Motor neuron (in vitro differentiated cells): ENCODE measurements at regions not wholly inside any gene's neighbourhood (a gene's known extent, or its start where the extent isn't known, plus 50 kb on each side); places are given as distances from the start of the nearest gene placed in this dataset.
A peak's percentile ranks its signal among the peaks of the same experiment; 100 is the strongest.

Experiments used
- ATAC-seq, 8 experiments: fragments of 200-7000 bp; cut with Tn5 transposase; replicated peaks in 6 of 8; 2 replicates each; pipeline ENCODE4 v1.8.0; 2021; ENCODE audit warnings: mild to moderate bottlenecking in 8 of 8, moderate library complexity in 8 of 8
- H3K27ac ChIP-seq, 2 donors: fragments of 250-450 bp; sonication (Bioruptor Pico); 2 replicates each; pipeline ENCODE4 v1.9.0; 2021; ENCODE audit warnings: antibody characterized with exemption in 2 of 2, mild to moderate bottlenecking in 2 of 2, moderate library complexity in 1 of 2
- H3K4me1 ChIP-seq, 2 donors: fragments of 250-450 bp; sonication (Bioruptor Pico); replicated peaks in 1 of 2; 2 replicates each; pipeline ENCODE4 v1.6.1; 2021; ENCODE audit warnings: antibody characterized with exemption in 2 of 2, mild to moderate bottlenecking in 2 of 2, moderate library complexity in 1 of 2
- H3K4me3 ChIP-seq, 5 donors: fragments of 250-450 bp; sonication (Bioruptor Pico); 2 replicates each; pipeline ENCODE4 v1.9.0; 2021; ENCODE audit warnings: antibody characterized with exemption in 5 of 5, mild to moderate bottlenecking in 5 of 5, moderate library complexity in 4 of 5
- WGBS, 10 experiments: fragments of 450-650 bp; shearing (Covaris generic); methylation state at CpG; one replicate each; pipeline ENCODE4 v1.0.0; 2022; 5-methylcytosine and 5-hydroxymethylcytosine counted together
- in situ Hi-C, 9 experiments: fragments of 400-800 bp; cut with MboI; loops; one replicate each; pipeline ENCODE4 v1.15.0; 2021; ENCODE audit warnings: low sequenced_read_pairs in 9 of 9, low pct_unique_long_range_greater_than_20kb in 2 of 9; ENCODE audit not compliant: unreplicated experiment in 9 of 9

- WGBS, 10 experiments = 40 to 97% (median 80%) methylated on average over 1 to 5 of the region's 9 CpGs; no CpG with 5 or more reads in 5 of the 10 experiments
- no peak overlapping the region for H3K27ac ChIP-seq
- H3K4me1 ChIP-seq = peaks cover 0 to 4% of the 10 kb centered on the region in 2 donors
- in situ Hi-C loops = no loop called here
- no peak for ATAC-seq
- no peak overlapping the region for H3K4me3 ChIP-seq
Measured at GRCh38 chr6:45754432-45754831, 261.2 kb downstream of the CLIC5 start.

- Histone ChIP-seq H3K4me3 (no peak overlapping the region), H3K27ac (no peak overlapping the region), H3K4me1 (no peaks in the 10 kb centered on the region)
- WGBS, 10 experiments = 18 to 91% (median 83%) methylated on average over 1 to 5 of the region's 5 CpGs; no CpG with 5 or more reads in 2 of the 10 experiments
- peak in 2 of 8 experiments; percentile 32 to 71 for ATAC-seq
- in situ Hi-C loops = loop anchor here in 1 of 9 experiments (25.0 kb wide), 1 partner anchor 166 kb away; no protein-coding TSS in a partner anchor
Measured at GRCh38 chr6:45746046-45746445, 269.6 kb downstream of the CLIC5 start.

DNA sequence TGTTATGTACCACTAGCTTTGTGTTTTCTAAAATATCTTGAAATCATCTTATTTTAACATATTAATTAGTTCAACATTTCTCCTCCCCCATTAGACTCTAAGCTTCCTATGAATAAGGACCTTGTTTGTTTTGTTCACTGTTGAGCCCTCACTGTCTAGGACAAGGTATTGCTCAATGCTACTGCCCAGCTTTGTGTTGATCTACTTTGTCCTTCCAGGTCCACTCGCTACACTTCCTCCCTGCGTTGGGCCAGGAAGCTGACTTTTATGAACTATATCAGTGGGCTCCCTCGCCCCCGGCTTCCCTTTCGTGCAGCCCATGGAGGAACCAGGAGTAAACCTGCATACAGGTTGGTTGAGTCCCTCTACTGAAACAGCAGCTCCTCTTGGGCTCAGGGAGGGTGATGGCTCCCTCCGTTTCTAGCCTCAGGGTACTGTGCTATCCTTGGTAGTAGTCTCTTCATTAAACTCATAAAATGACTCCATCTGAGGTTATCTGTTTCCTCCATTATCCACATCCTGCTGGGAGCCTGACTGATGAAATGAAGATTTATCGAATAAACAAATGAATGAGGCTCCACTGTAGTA, 272.5 kb downstream of the CLIC5 start:
- Histone ChIP-seq H3K27ac (no peak overlapping the region), H3K4me1 (no peaks in the 10 kb centered on the region), H3K4me3 (no peak overlapping the region)
- ATAC-seq = no peak
- in situ Hi-C loops = loop anchor here in 1 of 9 experiments (25.0 kb wide), 1 partner anchor 169 kb away; no protein-coding TSS in a partner anchor
- WGBS, 10 experiments = 17 to 100% (median 100%) methylated on average over 1 to 6 of the region's 7 CpGs; no CpG with 5 or more reads in 1 of the 10 experiments

DNA sequence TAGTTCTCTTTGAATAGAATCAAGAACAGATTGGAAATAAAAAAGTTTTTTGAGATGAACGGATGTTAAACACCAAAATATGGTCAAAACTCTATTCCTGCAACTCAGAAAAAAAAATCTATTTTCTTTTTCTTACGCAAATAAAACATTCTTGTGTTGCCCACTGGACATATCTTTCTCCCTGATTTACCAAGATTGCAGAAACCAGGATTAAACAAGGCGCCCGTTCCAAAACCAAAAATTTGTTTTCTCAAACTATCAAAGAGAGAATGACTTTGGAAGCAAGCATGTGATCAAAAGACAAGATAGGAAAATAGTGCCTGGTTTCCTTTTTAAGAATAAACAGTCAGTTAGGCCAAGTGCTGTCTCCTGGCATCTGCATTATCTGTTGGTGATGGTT, 273.1 kb downstream of the CLIC5 start:
- ATAC-seq = no peak
- Histone ChIP-seq H3K27ac (no peak overlapping the region), H3K4me3 (no peak overlapping the region), H3K4me1 (no peaks in the 10 kb centered on the region)
- WGBS, 10 experiments = 30 to 100% (median 77%) methylated on average over 2 to 4 of the region's 4 CpGs
- in situ Hi-C loops = loop anchor here in 1 of 9 experiments (25.0 kb wide), 1 partner anchor 170 kb away; no protein-coding TSS in a partner anchor

DNA sequence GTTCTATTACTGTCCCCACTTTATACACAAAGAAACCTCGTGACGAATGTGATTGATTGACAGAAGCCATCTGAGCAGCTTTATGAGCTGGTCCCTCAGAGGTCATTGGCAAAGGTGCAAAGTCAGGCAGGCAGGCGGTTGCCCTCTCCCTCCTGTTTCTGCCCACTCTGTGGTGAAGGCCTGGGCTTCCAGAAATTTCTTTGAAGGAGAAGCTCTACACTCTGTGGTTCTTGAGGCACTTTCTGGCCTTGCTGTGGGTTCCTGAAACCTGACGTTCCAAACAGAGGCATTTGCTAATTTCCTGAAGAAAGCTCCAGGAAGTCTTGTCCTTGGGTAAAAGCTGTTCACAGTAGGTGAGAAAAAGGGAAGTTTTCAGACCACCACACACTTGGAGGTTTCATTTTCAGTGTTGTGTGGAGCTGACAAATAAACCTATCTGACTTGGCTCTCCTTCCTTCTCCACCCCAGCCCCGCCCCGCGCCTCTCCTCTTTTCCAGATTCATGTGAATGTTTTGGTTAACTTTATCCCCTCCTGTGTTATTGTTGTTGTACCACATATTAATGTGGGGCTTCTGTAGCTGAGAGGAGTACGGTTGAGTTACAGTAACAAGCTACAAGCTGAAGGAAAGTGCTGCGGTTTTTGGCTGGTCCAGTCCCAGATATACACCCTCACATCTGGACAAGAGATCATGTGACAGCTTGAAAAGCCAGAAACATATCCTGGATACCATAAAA, 274.1 kb downstream of the CLIC5 start:
- H3K4me1 ChIP-seq = no peaks in the 10 kb centered on the region
- no peak overlapping the region for H3K4me3 ChIP-seq
- WGBS, 10 experiments = 53 to 100% (median 87%) methylated on average over 2 to 9 of the region's 9 CpGs; no CpG with 5 or more reads in 1 of the 10 experiments
- in situ Hi-C loops = loop anchor here in 1 of 9 experiments (25.0 kb wide), 1 partner anchor 171 kb away; no protein-coding TSS in a partner anchor
- no peak overlapping the region for H3K27ac ChIP-seq
- ATAC-seq = peak in 2 of 8 experiments; percentile 57 to 93

- no peak overlapping the region for H3K27ac ChIP-seq
- 80 to 100% (median 94%) methylated on average over 1 to 3 of the region's 3 CpGs; no CpG with 5 or more reads in 2 of the 10 experiments for WGBS, 10 experiments
- ATAC-seq = no peak
- in situ Hi-C loops = loop anchor here in 1 of 9 experiments (25.0 kb wide), 1 partner anchor 173 kb away; no protein-coding TSS in a partner anchor
- H3K4me1 ChIP-seq = no peaks in the 10 kb centered on the region
- H3K4me3 ChIP-seq = no peak overlapping the region
Measured at GRCh38 chr6:45739058-45739457, 276.6 kb downstream of the CLIC5 start.

GRCh38 chr6:45738057-45738455, 277.6 kb downstream of the CLIC5 start:
- 66 to 100% (median 90%) methylated on average over 1 to 5 of the region's 5 CpGs; no CpG with 5 or more reads in 3 of the 10 experiments for WGBS, 10 experiments
- H3K4me3 ChIP-seq = no peak overlapping the region
- in situ Hi-C loops = loop anchor here in 1 of 9 experiments (25.0 kb wide), 1 partner anchor 174 kb away; no protein-coding TSS in a partner anchor
- no peak for ATAC-seq
- no peak overlapping the region for H3K27ac ChIP-seq
- H3K4me1 ChIP-seq = no peaks in the 10 kb centered on the region

DNA sequence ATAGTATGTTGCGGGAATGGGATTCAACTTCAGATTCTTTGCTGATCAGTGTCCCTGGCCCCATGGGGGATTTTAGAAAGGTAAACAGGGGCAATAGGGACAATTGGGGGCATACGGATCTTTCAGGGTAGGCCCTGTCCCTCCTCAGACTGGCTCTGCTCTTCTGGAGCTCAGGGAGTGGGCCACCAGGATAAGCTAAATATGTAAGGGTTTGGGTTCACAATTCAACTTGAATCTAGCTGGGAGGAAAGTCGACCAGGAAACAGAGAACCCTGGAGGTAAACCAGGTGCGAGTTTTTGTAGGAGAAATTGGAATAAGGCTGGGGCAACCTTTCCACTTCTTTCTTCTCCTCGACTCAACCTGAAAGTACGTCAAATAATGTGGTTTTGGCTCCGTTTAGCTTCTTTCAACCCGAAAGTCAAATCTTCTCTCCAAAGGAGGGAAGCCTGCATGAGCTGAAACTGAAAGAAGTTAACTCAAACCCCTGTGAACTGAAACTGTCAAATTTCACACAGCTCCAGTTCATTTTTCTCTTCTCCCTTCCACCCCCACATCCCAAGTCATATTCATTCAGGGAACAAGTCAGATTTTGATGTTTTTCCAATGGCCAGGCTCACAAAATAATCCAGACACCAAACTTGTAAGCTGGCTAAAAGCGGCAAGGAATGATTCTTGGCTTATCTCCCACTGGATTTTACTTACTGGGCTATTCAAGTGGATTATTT, 278.2 kb downstream of the CLIC5 start:
- 64 to 94% (median 81%) methylated on average over 2 to 9 of the region's 9 CpGs for WGBS, 10 experiments
- in situ Hi-C loops = loop anchor here in 1 of 9 experiments (25.0 kb wide), 1 partner anchor 175 kb away; no protein-coding TSS in a partner anchor
- Histone ChIP-seq H3K4me1 (no peaks in the 10 kb centered on the region), H3K4me3 (no peak overlapping the region), H3K27ac (no peak overlapping the region)
- no peak for ATAC-seq

GRCh38 chr6:45736134-45736533, 279.5 kb downstream of the CLIC5 start:
- Histone ChIP-seq H3K27ac (no peak overlapping the region), H3K4me3 (no peak overlapping the region), H3K4me1 (no peaks in the 10 kb centered on the region)
- in situ Hi-C loops = loop anchor here in 1 of 9 experiments (25.0 kb wide), 1 partner anchor 176 kb away; no protein-coding TSS in a partner anchor
- 39 to 100% (median 80%) methylated on average over 1 to 4 of the region's 5 CpGs for WGBS, 10 experiments
- ATAC-seq = no peak

- 0 to 93% (median 76%) methylated on average over 1 to 7 of the region's 7 CpGs; no CpG with 5 or more reads in 1 of the 10 experiments for WGBS, 10 experiments
- no peak for ATAC-seq
- in situ Hi-C loops = loop anchor here in 1 of 9 experiments (25.0 kb wide), 1 partner anchor 180 kb away; no protein-coding TSS in a partner anchor
Measured at GRCh38 chr6:45732731-45733130, 282.9 kb downstream of the CLIC5 start.

GRCh38 chr6:45730232-45730631, 285.4 kb downstream of the CLIC5 start:
- peak in 1 of 8 experiments; percentile 58 for ATAC-seq
- 60 to 83% (median 73%) methylated on average over 1 of the region's 1 CpG; no CpG with 5 or more reads in 6 of the 10 experiments for WGBS, 10 experiments
- in situ Hi-C loops = loop anchor here in 1 of 9 experiments (25.0 kb wide), 1 partner anchor 182 kb away; no protein-coding TSS in a partner anchor

More at GRCh38 chr6:45732731-45733130, 282.9 kb downstream of the CLIC5 start:
- peaks cover 0 to 6% of the 10 kb centered on the region in 2 donors for H3K4me1 ChIP-seq
- H3K4me3 ChIP-seq = no peak overlapping the region
- no peak overlapping the region for H3K27ac ChIP-seq

GRCh38 chr6:45728674-45729073, 287.0 kb downstream of the CLIC5 start:
- in situ Hi-C loops = loop anchor here in 1 of 9 experiments (25.0 kb wide), 1 partner anchor 184 kb away; no protein-coding TSS in a partner anchor
- Histone ChIP-seq H3K4me3 (no peak overlapping the region), H3K4me1 (peaks cover 5 to 20% of the 10 kb centered on the region in 2 donors), H3K27ac (no peak overlapping the region)
- ATAC-seq = peak in 3 of 8 experiments; percentile 48 to 82 (median 61)
- WGBS, 10 experiments = 44 to 90% (median 80%) methylated on average over 1 to 3 of the region's 3 CpGs; no CpG with 5 or more reads in 3 of the 10 experiments

More at GRCh38 chr6:45730232-45730631, 285.4 kb downstream of the CLIC5 start:
- H3K27ac ChIP-seq = no peak overlapping the region
- H3K4me3 ChIP-seq = no peak overlapping the region
- peaks cover 5 to 20% of the 10 kb centered on the region in 2 donors for H3K4me1 ChIP-seq
